Endothelial cell of umbilical vein (primary cell): ENCODE measurements at regions not wholly inside any gene's neighbourhood (a gene's known extent, or its start where the extent isn't known, plus 50 kb on each side); places are given as distances from the start of the nearest gene placed in this dataset.

Experiments used
- BruUV-seq: library from RNA; stranded (reverse); fragments of 400-500 nt; replicated peaks from 2 replicates; lab custom pipeline; 2021; lab: Mats Ljungman, UMichigan
- CTCF ChIA-PET: fragments of 300-600, 350-600 bp; sonication (Branson Sonifier 250); formaldehyde crosslinking; loops from one replicate; lab custom pipeline; 2021; ENCODE audit warnings: antibody characterized with exemption, inconsistent platforms; lab: Charles Lee
- POLR2A ChIA-PET: fragments of 300-600, 350-600 bp; sonication (Branson Sonifier 250); formaldehyde crosslinking; loops from one replicate; lab custom pipeline; 2021; ENCODE audit warnings: antibody characterized with exemption, inconsistent platforms; lab: Charles Lee
- DNase-seq: peaks from one replicate; pipeline ENCODE4 v3.0.0-alpha.2; 2011; ENCODE audit warnings: low read depth, low spot score
- FAIRE-seq: peaks from 2 replicates; lab custom pipeline; 2011; peaks lifted over from hg19 to GRCh38; lab: Jason Lieb, UNC
- H2AFZ ChIP-seq: 2 replicates; pipeline ENCODE4 v1.6.0; 2012; ENCODE audit warnings: low read depth, low read length, control low read depth, inconsistent platforms
- H3K27ac ChIP-seq: 2 replicates; pipeline ENCODE4 v1.5.1; 2011; ENCODE audit warnings: low read depth, mild to moderate bottlenecking, control low read depth, low read length, moderate library complexity; ENCODE audit not compliant: insufficient read depth
- H3K27me3 ChIP-seq, 2 experiments: 2 replicates each; pipeline versions ENCODE4 v1.6.0 to v1.6.1; 2011; ENCODE audit warnings: low read length in 2 of 2, mixed read lengths in 1 of 2; ENCODE audit not compliant: control insufficient read depth in 2 of 2, insufficient read depth in 2 of 2
- H3K36me3 ChIP-seq, 2 experiments: 2 replicates in 1 of 2; 3 replicates in 1 of 2; pipeline ENCODE4 v1.5.1; 2011; ENCODE audit warnings: low read length in 2 of 2, mild to moderate bottlenecking in 1 of 2, moderate library complexity in 1 of 2; ENCODE audit not compliant: control insufficient read depth in 2 of 2, insufficient read depth in 2 of 2; ENCODE audit errors: extremely low read depth in 1 of 2
- H3K4me1 ChIP-seq: 3 replicates; pipeline ENCODE4 v1.5.1; 2011; ENCODE audit warnings: mild to moderate bottlenecking, low read length; ENCODE audit not compliant: control insufficient read depth, insufficient read depth; ENCODE audit errors: extremely low read depth
- H3K4me2 ChIP-seq: 2 replicates; pipeline ENCODE4 v1.6.1; 2011; ENCODE audit warnings: low read length, control low read depth, mixed read lengths; ENCODE audit not compliant: insufficient read depth
- H3K4me3 ChIP-seq, 3 experiments: fragments of 200-600 bp in 1 of 3; sonication (generic), shearing (Covaris generic) in 1 of 3; replicated peaks in 1 of 3; 2 replicates each; pipeline ENCODE4 v1.5.1; 2011 to 2016; ENCODE audit warnings: control low read depth in 3 of 3, low read length in 3 of 3, mild to moderate bottlenecking in 2 of 3, inconsistent platforms in 1 of 3, low read depth in 1 of 3, moderate library complexity in 1 of 3; ENCODE audit not compliant: insufficient read depth in 1 of 3
- H3K79me2 ChIP-seq: 2 replicates; pipeline ENCODE4 v1.6.0; 2012; ENCODE audit warnings: low read length, inconsistent platforms; ENCODE audit not compliant: control insufficient read depth, insufficient read depth
- H3K9ac ChIP-seq: replicated peaks from 2 replicates; pipeline ENCODE3; 2011; ENCODE audit warnings: low read length, control low read depth; ENCODE audit not compliant: insufficient read depth; ENCODE audit errors: extremely low read depth
- H3K9me1 ChIP-seq: replicated peaks from 3 replicates; pipeline ENCODE4 v1.6.0; 2011; ENCODE audit warnings: mild to moderate bottlenecking, low read length; ENCODE audit not compliant: control insufficient read depth, insufficient read depth; ENCODE audit errors: extremely low read depth
- H3K9me3 ChIP-seq: replicated peaks from 2 replicates; pipeline ENCODE4 v1.5.1; 2012; ENCODE audit warnings: low read length, inconsistent platforms; ENCODE audit not compliant: control insufficient read depth, insufficient read depth
- H4K20me1 ChIP-seq: replicated peaks from 2 replicates; pipeline ENCODE3; 2011; ENCODE audit warnings: mild to moderate bottlenecking, low read length; ENCODE audit not compliant: control insufficient read depth, insufficient read depth; ENCODE audit errors: extremely low read depth
- EZH2 ChIP-seq: IDR thresholded peaks from 2 replicates; pipeline ENCODE4 v1.6.1; 2012; ENCODE audit warnings: borderline replicate concordance, low read depth, mild to moderate bottlenecking, moderate library complexity, low read length, inconsistent platforms; ENCODE audit not compliant: severe bottlenecking
- FOS ChIP-seq: IDR thresholded peaks from 2 replicates; pipeline ENCODE4 v1.6.1; 2011; ENCODE audit warnings: mild to moderate bottlenecking, low read length, moderate library complexity, borderline replicate concordance; ENCODE audit not compliant: insufficient read depth
- GATA2 ChIP-seq: IDR thresholded peaks from 2 replicates; pipeline ENCODE4 v1.7.0; 2011; ENCODE audit warnings: low read depth, mild to moderate bottlenecking, moderate library complexity, mixed read lengths, low read length; ENCODE audit not compliant: insufficient read length, insufficient read depth
- JUN ChIP-seq: IDR thresholded peaks from 2 replicates; pipeline ENCODE4 v1.6.1; 2011; ENCODE audit warnings: borderline replicate concordance, low read depth; ENCODE audit not compliant: insufficient read length, insufficient read depth
- MYC ChIP-seq: IDR thresholded peaks from one replicate; pipeline ENCODE4 v1.6.1; 2011; ENCODE audit warnings: mild to moderate bottlenecking, low read depth, low read length
- POLR2A ChIP-seq: IDR thresholded peaks from 2 replicates; pipeline ENCODE4 v1.6.1; 2012; ENCODE audit warnings: low read depth, mild to moderate bottlenecking, control low read depth, low read length
- POLR2AphosphoS5 ChIP-seq: IDR thresholded peaks from 2 replicates; pipeline ENCODE4 v1.6.1; 2012; ENCODE audit warnings: low read depth, mild to moderate bottlenecking, control low read depth, low read length, moderate library complexity; ENCODE audit not compliant: insufficient read depth
- dilution Hi-C: fragments of 300-500 bp; cut with MboI; formaldehyde crosslinking; loops from one replicate; pipeline ENCODE4 v1.15.0; 2019; ENCODE audit warnings: low sequenced_read_pairs; ENCODE audit not compliant: extremely low pct_ligation_motif_present
- intact Hi-C: fragments of 100-400 bp; cut with micrococcal nuclease; formaldehyde crosslinking; loops from one replicate; pipeline ENCODE4 v1.10.0; 2022
- TF ChIP-seq, protein P1 (sequence below): IDR thresholded peaks from 2 replicates; pipeline ENCODE4 v1.6.1; 2011; ENCODE audit not compliant: insufficient read depth, insufficient read length
- TF ChIP-seq, protein P2 (sequence below), 2 donors: IDR thresholded peaks; 1 replicate in 1 of 2; 2 replicates in 1 of 2; pipeline ENCODE4 v1.5.1; 2011; ENCODE audit warnings: low read length in 2 of 2, mild to moderate bottlenecking in 2 of 2, moderate library complexity in 2 of 2, control low read depth in 1 of 2, inconsistent platforms in 1 of 2, low read depth in 1 of 2; ENCODE audit not compliant: insufficient read depth in 1 of 2; ENCODE audit errors: extremely low read depth in 1 of 2

DNA sequence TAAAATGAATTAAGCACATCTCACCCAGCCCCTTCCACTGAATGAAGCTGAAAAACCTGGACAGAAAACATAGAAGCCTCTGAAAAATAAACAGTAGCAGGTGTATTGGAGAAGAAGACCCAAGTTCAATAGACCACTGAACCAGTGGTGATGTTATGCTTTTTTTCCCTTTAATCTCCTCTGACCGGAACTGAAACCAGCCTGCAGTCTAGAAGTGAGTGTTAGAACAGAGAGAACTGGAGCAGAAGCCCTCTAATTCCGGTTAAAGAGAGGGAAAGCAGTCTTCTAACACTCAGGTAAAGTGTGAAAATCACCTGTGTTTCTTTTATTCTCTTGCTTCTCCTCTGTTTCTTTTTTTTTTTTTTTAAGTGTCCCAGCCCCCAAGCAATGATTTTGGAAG is 83.5 kb upstream of the CCL21 start:
- intact Hi-C loops (no loop called here), dilution Hi-C loops (no loop called here)
- FAIRE-seq (no peak), DNase-seq (no peak)
- CTCF ChIA-PET: interaction anchor here (0.8 kb wide), 1 partner anchor 201 kb away, joined by 3 read pairs; no protein-coding TSS in a partner anchor
- no TSS peak for BruUV-seq
- no peak overlapping the region for H3K4me2 ChIP-seq
- H3K9me3 ChIP-seq: no peaks in the 10 kb centered on the region
- POLR2A ChIA-PET: no interaction called here
- no peak overlapping the region for H2AFZ ChIP-seq
- H3K9me1 ChIP-seq: no peaks in the 10 kb centered on the region
- no peaks in the 10 kb centered on the region for H4K20me1 ChIP-seq
- H3K9ac ChIP-seq: no peak overlapping the region
- H3K36me3 ChIP-seq: no peaks in the 10 kb centered on the region
- no peaks in the 10 kb centered on the region for H3K4me1 ChIP-seq
- no peaks in the 10 kb centered on the region for H3K79me2 ChIP-seq
- H3K4me3 ChIP-seq: no peak overlapping the region
- TF ChIP-seq EZH2 (no peak), GATA2 (no peak), POLR2A (no peak), FOS (no peak)
- TF ChIP-seq, protein P1, sequence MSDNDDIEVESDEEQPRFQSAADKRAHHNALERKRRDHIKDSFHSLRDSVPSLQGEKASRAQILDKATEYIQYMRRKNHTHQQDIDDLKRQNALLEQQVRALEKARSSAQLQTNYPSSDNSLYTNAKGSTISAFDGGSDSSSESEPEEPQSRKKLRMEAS: no peak
- no peak overlapping the region for H3K27ac ChIP-seq
- H3K27me3 ChIP-seq: peaks cover 10% of the 10 kb centered on the region in 2 experiments

DNA sequence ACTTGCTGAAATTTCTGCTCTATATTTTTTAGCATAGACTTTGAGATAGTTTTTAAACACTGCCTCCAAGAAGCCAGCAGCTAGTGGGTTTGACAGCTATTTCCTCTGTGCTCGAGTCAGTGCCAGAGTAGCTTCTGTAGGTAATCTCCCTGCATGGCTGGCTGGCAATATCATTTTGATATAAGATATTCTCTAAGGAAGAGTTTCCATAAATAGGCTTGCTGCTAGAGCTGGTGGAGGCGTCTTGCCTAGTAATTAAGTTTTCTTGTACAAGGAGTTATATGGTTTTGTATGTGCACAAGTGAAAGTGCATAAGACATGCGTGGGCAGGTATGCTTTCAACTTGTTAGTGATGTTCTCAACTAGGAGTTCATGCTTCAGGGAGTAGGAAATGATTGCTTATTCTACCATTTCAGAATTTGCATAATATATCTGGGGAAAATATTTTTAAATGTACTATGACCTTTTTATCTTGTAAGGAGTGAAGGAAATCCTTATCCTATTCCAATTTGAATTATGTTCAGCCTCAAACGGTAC is 74.1 kb upstream of the CCL21 start:
- Histone ChIP-seq H4K20me1 (no peaks in the 10 kb centered on the region), H3K79me2 (no peaks in the 10 kb centered on the region), H3K4me2 (no peak overlapping the region), H3K36me3 (no peaks in the 10 kb centered on the region), H3K4me3 (no peak overlapping the region), H3K27me3 (peaks cover 20 to 40% of the 10 kb centered on the region in 2 experiments), H3K9ac (no peak overlapping the region), H3K27ac (no peak overlapping the region), H2AFZ (no peak overlapping the region), H3K9me3 (no peaks in the 10 kb centered on the region), H3K4me1 (no peaks in the 10 kb centered on the region), H3K9me1 (no peaks in the 10 kb centered on the region)
- CTCF ChIA-PET: interaction anchor here (1.1 to 2.2 kb wide), 2 partner anchors 24 to 82 kb away, joined by 3 to 7 read pairs; no protein-coding TSS in a partner anchor
- DNase-seq (no peak), FAIRE-seq (no peak)
- POLR2A ChIA-PET: no interaction called here
- no TSS peak for BruUV-seq
- TF ChIP-seq FOS (no peak), POLR2A (no peak), JUN (no peak), MYC (no peak), EZH2 (no peak), GATA2 (no peak), POLR2AphosphoS5 (no peak)
- TF ChIP-seq, protein P1: no peak
- TF ChIP-seq, protein P2, sequence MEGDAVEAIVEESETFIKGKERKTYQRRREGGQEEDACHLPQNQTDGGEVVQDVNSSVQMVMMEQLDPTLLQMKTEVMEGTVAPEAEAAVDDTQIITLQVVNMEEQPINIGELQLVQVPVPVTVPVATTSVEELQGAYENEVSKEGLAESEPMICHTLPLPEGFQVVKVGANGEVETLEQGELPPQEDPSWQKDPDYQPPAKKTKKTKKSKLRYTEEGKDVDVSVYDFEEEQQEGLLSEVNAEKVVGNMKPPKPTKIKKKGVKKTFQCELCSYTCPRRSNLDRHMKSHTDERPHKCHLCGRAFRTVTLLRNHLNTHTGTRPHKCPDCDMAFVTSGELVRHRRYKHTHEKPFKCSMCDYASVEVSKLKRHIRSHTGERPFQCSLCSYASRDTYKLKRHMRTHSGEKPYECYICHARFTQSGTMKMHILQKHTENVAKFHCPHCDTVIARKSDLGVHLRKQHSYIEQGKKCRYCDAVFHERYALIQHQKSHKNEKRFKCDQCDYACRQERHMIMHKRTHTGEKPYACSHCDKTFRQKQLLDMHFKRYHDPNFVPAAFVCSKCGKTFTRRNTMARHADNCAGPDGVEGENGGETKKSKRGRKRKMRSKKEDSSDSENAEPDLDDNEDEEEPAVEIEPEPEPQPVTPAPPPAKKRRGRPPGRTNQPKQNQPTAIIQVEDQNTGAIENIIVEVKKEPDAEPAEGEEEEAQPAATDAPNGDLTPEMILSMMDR (IDR thresholded peaks at IDR 0.05; ENCODE audit: extremely low read depth in 1 of 2, insufficient read depth in 1 of 2, low read depth in 1 of 2, low read length in 2 of 2): no peak
- intact Hi-C loops (no loop called here), dilution Hi-C loops (no loop called here)
